HG03342 (cell line): ENCODE measurements at regions not wholly inside any gene's neighbourhood (a gene's known extent, or its start where the extent isn't known, plus 50 kb on each side); places are given as distances from the start of the nearest gene placed in this dataset.
"Not testable (repeated sequence)": the region's sequence is repeated elsewhere in the genome, so short reads cannot be mapped to it uniquely, and the experiment has no call there.

Source experiments
- ATAC-seq: cut with Tn5 transposase; IDR thresholded peaks from one replicate; pipeline ENCODE4 v1.9.1; 2021; ENCODE audit warnings: mild to moderate bottlenecking, moderate library complexity; ENCODE audit not compliant: unreplicated experiment

- not testable (repeated sequence) for ATAC-seq
These were observed 227.7 kb downstream of the RTP5 start for GRCh38 chr2:242097278-242097677.

- no peak for ATAC-seq
These were observed 228.5 kb downstream of the RTP5 start for GRCh38 chr2:242098034-242098433.

- ATAC-seq, result peak; percentile 74
These were observed 229.1 kb downstream of the RTP5 start for GRCh38 chr2:242098445-242099128.

DNA sequence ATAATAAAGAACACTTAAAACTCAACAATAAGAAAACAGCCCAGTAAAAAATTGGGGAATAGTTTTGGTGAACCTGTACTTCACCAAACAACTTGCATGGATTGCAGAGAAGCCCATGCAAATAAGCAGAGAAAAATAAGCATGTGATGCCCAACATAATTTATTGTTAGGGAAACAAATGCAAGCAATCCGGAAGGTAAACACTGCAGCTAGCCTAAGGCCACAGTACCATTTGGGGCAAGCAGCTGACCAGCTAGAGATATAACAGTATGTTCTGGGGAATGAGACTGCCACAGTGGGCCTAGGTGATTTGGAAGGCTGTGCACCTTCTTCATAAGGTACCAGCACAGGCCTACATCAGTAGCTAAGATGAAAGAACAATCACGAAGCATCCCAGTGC lies 233.6 kb downstream of the RTP5 start:
- not testable (repeated sequence) for ATAC-seq

GRCh38 chr2:242104202-242104956 lies 234.8 kb downstream of the RTP5 start:
- not testable (repeated sequence) for ATAC-seq

- not testable (repeated sequence) for ATAC-seq
These were observed 237.5 kb downstream of the RTP5 start for GRCh38 chr2:242107065-242107464.

GRCh38 chr2:242108797-242109500 lies 239.4 kb downstream of the RTP5 start:
- ATAC-seq, result not testable (repeated sequence)

GRCh38 chr2:242109819-242110218 lies 240.3 kb downstream of the RTP5 start:
- not testable (repeated sequence) for ATAC-seq

DNA sequence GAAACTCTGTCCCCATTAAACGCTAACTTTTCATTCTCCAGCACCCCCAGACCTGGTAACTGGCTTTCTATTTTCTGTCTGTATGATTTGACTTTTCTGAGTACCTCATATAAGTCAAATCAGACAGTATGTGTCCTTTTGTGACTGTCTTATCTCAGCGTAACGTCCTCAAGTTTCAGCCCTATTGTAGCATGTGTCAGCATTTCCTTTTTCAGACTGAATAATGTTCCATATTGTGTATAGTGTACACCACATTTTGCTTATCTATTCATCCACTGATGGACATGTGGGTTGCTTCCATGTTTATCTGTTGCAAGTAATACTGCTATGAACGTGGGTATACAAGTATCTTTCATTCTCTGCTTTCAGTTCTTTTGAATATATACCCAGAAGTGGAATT lies 242.4 kb downstream of the RTP5 start:
- not testable (repeated sequence) for ATAC-seq

DNA sequence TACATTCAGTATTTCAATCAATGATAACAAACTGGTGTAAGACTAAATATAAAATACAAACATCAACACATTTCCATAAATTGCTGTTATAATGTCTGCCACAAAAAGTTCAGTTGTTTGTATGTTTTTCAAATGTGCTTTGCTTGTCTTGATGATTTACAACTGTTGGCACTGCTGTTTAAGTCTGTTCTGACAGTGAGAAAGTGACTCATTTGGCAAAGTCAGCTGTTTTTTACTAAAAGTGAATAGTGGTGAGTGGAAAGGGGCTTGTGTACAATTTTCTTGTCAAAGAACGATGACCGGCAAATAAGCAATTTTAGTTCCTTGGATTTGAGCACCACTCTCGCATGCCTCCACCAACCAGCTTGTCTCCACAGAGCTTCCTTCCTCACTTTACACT lies 244.0 kb downstream of the RTP5 start:
- not testable (repeated sequence) for ATAC-seq

GRCh38 chr2:242116676-242117075 lies 247.1 kb downstream of the RTP5 start:
- not testable (repeated sequence) for ATAC-seq

DNA sequence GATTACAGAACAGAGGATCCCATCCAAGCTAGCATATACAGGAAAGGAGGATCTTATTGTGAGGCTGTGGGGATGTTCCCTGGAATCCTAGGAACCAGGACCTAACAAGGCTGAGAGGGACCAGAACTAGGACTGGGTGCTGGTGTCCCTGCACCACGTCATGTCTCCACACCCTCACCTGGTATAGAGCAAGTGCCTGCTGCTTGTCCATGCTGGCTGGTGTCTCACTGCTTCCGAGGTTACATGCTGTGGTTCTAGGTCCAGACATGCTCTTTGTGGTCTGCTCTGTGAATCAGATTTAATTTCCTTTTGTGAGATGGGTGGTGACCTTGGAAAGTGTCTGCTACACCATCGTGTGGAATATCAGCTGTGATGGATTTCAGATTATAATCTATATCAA lies 247.8 kb downstream of the RTP5 start:
- ATAC-seq, result not testable (repeated sequence)

- ATAC-seq, result not testable (repeated sequence)
These were observed 250.2 kb downstream of the RTP5 start for GRCh38 chr2:242119682-242120081.

- not testable (repeated sequence) for ATAC-seq
These were observed 261.2 kb downstream of the RTP5 start for GRCh38 chr2:242130682-242131081.

DNA sequence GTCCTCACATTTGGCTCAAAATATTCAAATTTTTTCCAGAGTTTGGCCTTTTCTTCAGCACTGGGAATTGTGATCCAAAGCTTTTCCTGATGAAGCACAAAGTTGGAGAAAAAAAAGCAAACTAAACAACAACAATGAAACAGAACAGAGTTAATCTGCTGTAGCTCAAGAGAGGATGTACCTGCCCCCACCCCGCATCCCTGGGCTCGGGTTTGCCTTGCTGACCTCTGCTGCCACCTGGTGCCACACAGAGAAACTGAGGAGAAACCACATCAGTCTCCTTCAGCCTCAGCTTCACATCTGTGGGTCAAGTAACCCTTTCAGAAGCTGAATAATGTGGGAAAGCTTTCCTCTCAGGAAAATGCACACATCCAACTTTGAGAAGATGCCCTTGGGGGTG lies 290.4 kb downstream of the RTP5 start:
- not testable (repeated sequence) for ATAC-seq

DNA sequence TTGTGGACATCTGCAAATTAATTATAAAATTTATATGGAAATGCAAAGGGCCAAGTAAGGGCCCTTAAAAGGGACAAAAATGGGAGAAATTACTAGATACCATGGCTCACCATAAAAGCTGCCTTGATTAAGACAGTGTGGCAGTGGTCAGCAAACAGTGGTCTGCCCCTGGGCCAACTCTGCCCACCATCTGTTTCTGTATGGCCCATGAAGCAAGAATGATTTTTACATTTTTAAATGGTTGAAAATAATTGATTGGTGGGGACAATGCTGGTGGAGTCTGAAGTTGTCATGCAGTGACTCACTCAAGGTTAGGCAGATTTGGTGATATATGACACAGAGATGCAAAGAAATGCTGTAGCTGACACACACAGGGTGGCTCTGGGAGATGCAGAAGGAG lies 295.6 kb downstream of the RTP5 start:
- not testable (repeated sequence) for ATAC-seq

- ATAC-seq, result not testable (repeated sequence)
These were observed 301.8 kb downstream of the RTP5 start for GRCh38 chr2:242171290-242171689.
